HepG2 (cell line): ENCODE measurements at regions not wholly inside any gene's neighbourhood (a gene's known extent, or its start where the extent isn't known, plus 50 kb on each side); places are given as distances from the start of the nearest gene placed in this dataset.

Experiments used
- ATAC-seq: fragments of 200-7000 bp; cut with Tn5 transposase; 3 replicates; pipeline ENCODE4 v1.9.1; 2020; ENCODE audit warnings: mild to moderate bottlenecking, moderate library complexity
- BruUV-seq: library from RNA; stranded (reverse); fragments of 400-500 nt; replicated peaks from 2 replicates; lab custom pipeline; 2021; lab: Mats Ljungman, UMichigan
- CTCF ChIA-PET: fragments of 300-600 bp; formaldehyde crosslinking; extraction: SDS; loops from one replicate; lab custom pipeline; 2021; ENCODE audit warnings: low total read pairs, inconsistent platforms, low intra/inter-chr PET ratio; lab: Yijun Ruan, JAX
- POLR2A ChIA-PET: fragments of 350-600 bp; sonication (Branson Sonifier 250); formaldehyde crosslinking; loops from one replicate; lab custom pipeline; 2020; ENCODE audit warnings: antibody characterized with exemption, inconsistent platforms; lab: Yijun Ruan, JAX
- DNase-seq: peaks from one replicate; pipeline ENCODE4 v3.0.0-alpha.2; 2015; ENCODE audit warnings: low spot score
- FAIRE-seq: peaks from 3 replicates; lab custom pipeline; 2011; peaks lifted over from hg19 to GRCh38; lab: Jason Lieb, UNC
- H2AFZ ChIP-seq: one replicate; pipeline ENCODE4 v1.6.1; 2011; ENCODE audit warnings: low read length, inconsistent platforms
- H3K27ac ChIP-seq: fragments of 300-600 bp; 3 replicates; pipeline ENCODE4 v1.8.0; 2011; ENCODE audit warnings: mixed run types, mild to moderate bottlenecking, mixed read lengths, low read length, inconsistent platforms; ENCODE audit not compliant: insufficient read depth; ENCODE audit errors: extremely low read length
- H3K27me3 ChIP-seq, 2 experiments: fragments of 200-600 bp in 1 of 2; 2 replicates in 1 of 2; 3 replicates in 1 of 2; pipeline versions ENCODE4 v1.6.0 to v1.8.0; 2011; ENCODE audit warnings: low read length in 2 of 2, mild to moderate bottlenecking in 2 of 2, moderate library complexity in 2 of 2, inconsistent platforms in 1 of 2; ENCODE audit not compliant: insufficient read depth in 2 of 2, control insufficient read depth in 1 of 2
- H3K36me3 ChIP-seq, 2 experiments: fragments of 200-600 bp in 1 of 2; replicated peaks in 1 of 2; 2 replicates in 1 of 2; 3 replicates in 1 of 2; pipeline versions ENCODE4 v1.5.1 to v1.8.0; 2011; ENCODE audit warnings: low read length in 2 of 2, inconsistent platforms in 1 of 2; ENCODE audit not compliant: insufficient read depth in 2 of 2, control insufficient read depth in 1 of 2
- H3K4me1 ChIP-seq: 2 replicates; pipeline ENCODE4 v1.5.1; 2012; ENCODE audit warnings: low read length, inconsistent platforms; ENCODE audit not compliant: insufficient read depth
- H3K4me2 ChIP-seq: 2 replicates; pipeline ENCODE4 v1.6.0; 2011; ENCODE audit warnings: low read depth, low read length, inconsistent platforms
- H3K4me3 ChIP-seq, 3 experiments: fragments of 200-600 bp in 1 of 3; sonication (generic), shearing (Covaris generic) in 1 of 3; replicated peaks in 1 of 3; 2 replicates each; pipeline ENCODE4 v1.5.1; 2011 to 2016; ENCODE audit warnings: low read length in 3 of 3, inconsistent platforms in 2 of 3, low read depth in 2 of 3, mild to moderate bottlenecking in 2 of 3, control low read depth in 1 of 3, mixed read lengths in 1 of 3; ENCODE audit not compliant: insufficient read depth in 1 of 3
- H3K79me2 ChIP-seq: one replicate; pipeline ENCODE4 v1.6.1; 2011; ENCODE audit warnings: low read length, inconsistent platforms; ENCODE audit not compliant: insufficient read depth
- H3K9ac ChIP-seq: 2 replicates; pipeline ENCODE4 v1.6.0; 2011; ENCODE audit warnings: mild to moderate bottlenecking, low read depth, low read length, inconsistent platforms; ENCODE audit not compliant: insufficient read depth
- H3K9me3 ChIP-seq: 2 replicates; pipeline ENCODE4 v1.5.1; 2012; ENCODE audit warnings: mild to moderate bottlenecking, low read length
- H4K20me1 ChIP-seq: 2 replicates; pipeline ENCODE4 v1.6.0; 2011; ENCODE audit warnings: inconsistent platforms, mild to moderate bottlenecking, low read length, moderate library complexity; ENCODE audit not compliant: insufficient read depth
- CBFB ChIP-seq: sonication (generic); formaldehyde crosslinking; IDR thresholded peaks from 2 replicates; pipeline ENCODE4 v1.4.0; 2020; ENCODE audit warnings: missing genetic modification reagents
- KDM2A ChIP-seq: sonication (generic); formaldehyde crosslinking; IDR thresholded peaks from 2 replicates; pipeline ENCODE4 v1.4.0; 2020; ENCODE audit warnings: low read depth, missing genetic modification reagents, borderline replicate concordance
- NRL ChIP-seq: sonication (generic); formaldehyde crosslinking; IDR thresholded peaks from 2 replicates; pipeline ENCODE4 v1.5.0; 2020; ENCODE audit warnings: missing genetic modification reagents, mild to moderate bottlenecking, moderate library complexity, borderline replicate concordance
- ZNF142 ChIP-seq: sonication (generic); formaldehyde crosslinking; IDR thresholded peaks from 2 replicates; pipeline ENCODE4 v1.4.0; 2020; ENCODE audit warnings: missing genetic modification reagents
- ZNF431 ChIP-seq: sonication (generic); formaldehyde crosslinking; IDR thresholded peaks from 2 replicates; pipeline ENCODE4 v1.9.0; 2022; ENCODE audit warnings: missing genetic modification reagents, low read depth, mild to moderate bottlenecking, borderline replicate concordance
- ZNF841 ChIP-seq: sonication (generic); formaldehyde crosslinking; IDR thresholded peaks from 2 replicates; pipeline ENCODE4 v1.8.1; 2023; ENCODE audit warnings: missing genetic modification reagents, borderline replicate concordance
- WGBS: methylation state at CpG from one replicate; pipeline ENCODE4 v1.1.6; 2017; ENCODE audit warnings: low lambda C conversion rate; 5-methylcytosine and 5-hydroxymethylcytosine counted together
- in situ Hi-C: cut with HindIII; loops from 2 replicates; pipeline ENCODE4 v1.10.0; 2017; ENCODE audit warnings: low pct_unique_long_range_greater_than_20kb; ENCODE audit not compliant: extremely low pct_ligation_motif_present
- intact Hi-C: fragments of 100-400 bp; cut with micrococcal nuclease; formaldehyde crosslinking; loops from one replicate; pipeline ENCODE4 v1.10.0; 2022; ENCODE audit not compliant: unreplicated experiment

GRCh38 chr15:70238917-70239316 lies 141.2 kb upstream of the TLE3 start:
- ATAC-seq: no peak
- FAIRE-seq: no peak
- WGBS: 67% methylated on average over 3 of the region's 3 CpGs
- TF ChIP-seq ZNF841 (CRISPR knock-in tag): no peak
- TF ChIP-seq ZNF431 (CRISPR knock-in tag): no peak
- TF ChIP-seq KDM2A: no peak
- TF ChIP-seq ZNF142: no peak
- TF ChIP-seq CBFB (CRISPR knock-in tag): no peak
- no peak for TF ChIP-seq NRL (CRISPR knock-in tag)
- Histone ChIP-seq H3K4me3 (no peak overlapping the region), H3K9ac (no peak overlapping the region), H3K27ac (no peak overlapping the region), H3K36me3 (no peaks in the 10 kb centered on the region), H3K27me3 (peaks cover 2 to 18% of the 10 kb centered on the region in 2 experiments; a peak in 2 of 5 replicates), H2AFZ (no peak overlapping the region), H3K4me2 (no peak overlapping the region), H3K4me1 (no peaks in the 10 kb centered on the region), H4K20me1 (no peaks in the 10 kb centered on the region), H3K79me2 (no peaks in the 10 kb centered on the region), H3K9me3 (no peaks in the 10 kb centered on the region)
- ChIA-PET POLR2A (no interaction called here), CTCF (no interaction called here)
- intact Hi-C loops: no loop called here
- no TSS peak for BruUV-seq
- in situ Hi-C loops: no loop called here
- DNase-seq: no peak
